ENCODE measurements at regions not wholly inside any gene's neighbourhood (a gene's known extent, or its start where the extent isn't known, plus 50 kb on each side); places are given as distances from the start of the nearest gene placed in this dataset.

- TF ChIP-seq POLR2A (IDR thresholded peaks at IDR 0.05): no peak
- TF ChIP-seq CTCF (IDR thresholded peaks at IDR 0.05 in 4 of 5, conservative IDR thresholded peaks at IDR 0.05 in 1 of 5): no peak
These were observed 158.5 kb upstream of the PRMT6 start for GRCh38 chr1:106897976-106898375.
